ENCODE measurements at regions not wholly inside any gene's neighbourhood (a gene's known extent, or its start where the extent isn't known, plus 50 kb on each side); places are given as distances from the start of the nearest gene placed in this dataset.
"Not testable (repeated sequence)": the region's sequence is repeated elsewhere in the genome, so short reads cannot be mapped to it uniquely, and the experiment has no call there.

DNA sequence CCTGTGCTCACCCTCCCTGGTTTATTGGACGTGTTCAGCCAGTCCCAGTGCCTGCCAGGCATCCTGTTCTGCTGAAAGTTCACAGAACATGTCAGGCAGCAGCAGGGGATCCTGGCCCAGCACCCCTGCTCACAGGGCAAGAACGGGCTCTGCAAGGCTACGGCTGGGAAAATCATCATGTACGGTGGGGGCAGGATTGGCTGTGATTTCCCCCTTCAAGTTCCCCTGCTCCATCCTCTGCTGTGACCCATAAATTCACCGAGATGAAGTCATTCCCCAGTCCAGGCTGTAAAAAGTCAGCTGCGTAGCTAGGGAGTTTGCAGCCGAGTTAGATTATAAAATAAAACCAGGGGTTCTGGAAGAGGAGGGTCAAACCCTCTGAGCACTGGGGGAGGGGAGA is 484.1 kb upstream of the ZMIZ1 start:
- no peak for DNase-seq (ENCODE audit: low read depth in 2 of 2)

DNA sequence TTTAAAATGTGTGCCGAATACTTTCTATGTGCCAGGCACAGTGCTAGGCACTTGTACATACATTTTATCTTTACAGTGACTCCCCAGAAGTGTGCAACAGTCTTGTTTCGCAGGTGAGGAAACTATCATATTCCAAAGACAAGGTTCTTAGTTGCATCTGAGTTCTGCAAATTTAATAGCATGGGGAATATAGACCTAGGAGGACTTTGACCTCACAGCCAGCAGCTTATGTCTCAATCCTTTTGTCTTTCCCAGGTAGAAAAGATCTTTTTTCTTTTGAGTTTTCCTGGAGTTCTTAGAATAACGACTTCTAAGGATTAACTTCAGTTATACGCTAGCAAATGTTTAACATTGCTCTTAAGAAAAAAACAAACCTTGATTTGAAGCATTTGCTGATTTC is 482.8 kb upstream of the ZMIZ1 start:
- DNase-seq (ENCODE audit: low read depth in 2 of 2), result no peak

DNA sequence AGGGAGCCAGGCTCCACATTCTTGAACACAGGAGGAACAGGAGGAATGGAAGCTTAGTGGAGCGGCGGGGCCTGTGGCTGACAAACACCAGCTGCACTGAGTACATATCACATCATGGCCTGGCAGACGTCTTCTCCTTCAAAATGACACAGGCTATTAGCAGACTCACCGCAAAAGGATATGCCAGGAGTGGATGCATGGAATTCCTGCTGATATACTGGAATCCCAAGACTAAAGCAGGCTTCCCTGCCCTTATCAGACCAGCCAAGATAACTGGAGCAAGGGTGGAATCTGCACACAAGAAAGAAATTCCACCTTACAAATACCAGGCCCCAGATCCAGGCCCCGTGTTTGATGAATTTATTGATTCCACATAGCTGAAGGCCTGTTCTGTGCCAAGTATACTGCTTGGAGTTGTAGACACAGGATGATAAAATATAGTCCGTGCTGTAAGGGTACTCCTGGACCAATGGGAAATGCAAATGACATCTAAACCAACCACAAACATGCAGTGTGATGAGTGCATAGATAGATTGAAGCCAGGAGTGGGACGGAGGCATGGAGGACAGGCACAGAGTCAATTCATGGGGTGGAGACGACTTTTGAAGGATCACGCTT is 480.5 kb upstream of the ZMIZ1 start:
- no peak for DNase-seq (ENCODE audit: low read depth in 2 of 2)

DNA sequence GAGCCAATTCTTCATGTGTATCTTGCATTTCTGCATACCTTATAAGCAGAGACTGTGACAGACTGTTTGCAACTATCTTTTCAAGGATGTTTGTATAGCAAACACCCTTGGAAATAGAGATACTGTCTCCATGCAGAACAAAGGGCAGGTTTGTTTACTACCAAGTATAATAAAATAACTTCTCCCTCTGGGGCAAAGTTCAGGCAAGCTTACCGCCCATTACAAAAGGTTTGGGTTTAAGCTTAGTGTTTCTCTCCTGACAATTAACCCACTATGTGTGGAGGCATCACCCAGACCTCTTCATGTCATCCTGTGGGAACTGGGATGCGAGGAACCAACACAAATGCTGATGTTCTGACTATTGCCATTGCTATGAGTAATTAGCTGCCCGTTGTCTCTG is 479.1 kb upstream of the ZMIZ1 start:
- no peak for DNase-seq (ENCODE audit: low read depth in 2 of 2)

DNA sequence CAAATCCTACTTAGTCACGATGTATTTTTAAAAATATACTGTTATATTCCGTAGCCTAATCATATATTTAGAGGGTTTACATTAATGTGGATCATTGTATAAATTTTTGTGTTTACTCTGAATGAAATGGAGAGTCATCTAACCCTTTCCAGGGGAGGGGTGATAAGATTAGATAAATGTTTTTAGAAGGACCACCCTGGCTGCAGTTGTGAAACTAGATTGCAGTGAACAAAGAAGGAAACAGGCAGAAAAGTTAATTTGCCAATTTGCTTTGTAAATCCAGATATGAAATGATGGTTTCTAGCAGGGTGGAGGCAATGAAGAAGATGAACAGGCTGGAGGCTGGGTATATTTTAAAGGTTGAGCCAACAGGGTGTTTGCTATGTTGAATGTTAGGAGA is 477.7 kb upstream of the ZMIZ1 start:
- no peak for DNase-seq (ENCODE audit: low read depth in 2 of 2)

DNA sequence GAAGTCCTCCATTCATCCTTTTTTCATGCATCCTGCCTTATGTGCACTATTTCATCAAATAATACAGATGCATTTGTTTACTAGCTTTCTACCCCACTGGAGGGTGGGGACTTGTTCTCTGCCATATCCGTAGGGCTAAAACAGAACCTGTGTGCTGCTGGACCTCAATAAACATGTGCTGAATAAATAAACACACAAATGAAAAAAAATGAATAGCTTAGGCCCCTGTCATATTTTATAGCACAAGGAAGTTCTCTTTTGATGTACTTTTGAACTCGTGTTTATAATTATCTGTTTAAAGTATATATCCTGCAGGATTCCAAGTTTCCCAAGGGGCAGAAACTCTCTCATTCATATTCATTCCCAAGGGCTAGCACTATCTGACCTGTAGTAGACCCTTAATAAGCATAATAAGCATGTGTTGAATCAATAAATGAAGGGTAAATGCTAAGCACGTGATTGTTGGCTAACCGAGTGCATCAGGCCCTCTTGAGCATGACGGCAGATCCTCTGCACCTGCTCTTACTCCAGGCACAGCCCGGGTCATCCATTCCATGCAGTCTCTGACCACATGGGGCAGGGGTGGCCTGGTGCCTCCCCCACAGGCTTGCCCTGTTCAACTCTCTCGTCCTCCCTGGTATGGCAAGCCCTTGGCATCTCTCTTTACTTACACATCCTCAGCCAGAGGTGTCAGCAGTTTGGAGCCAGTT is 474.1 kb upstream of the ZMIZ1 start:
- DNase-seq (ENCODE audit: low read depth in 2 of 2), result no peak

DNA sequence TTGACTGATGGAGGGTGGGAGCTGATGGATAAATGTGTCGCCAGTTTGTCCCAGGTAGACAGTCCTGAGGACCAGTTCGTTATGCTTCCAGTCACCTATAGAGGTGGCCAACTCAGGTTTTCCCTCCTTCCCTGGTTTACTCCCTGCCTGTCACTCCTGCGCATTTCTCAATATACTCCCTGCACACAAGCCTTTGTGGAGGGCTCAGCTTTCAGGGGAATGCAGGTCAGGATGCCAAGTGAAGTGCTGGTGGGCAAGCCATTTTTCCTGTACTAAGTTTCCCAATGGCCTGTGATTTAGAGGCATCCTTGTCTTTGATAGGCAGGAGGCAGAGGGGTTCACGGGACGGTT is 473.5 kb upstream of the ZMIZ1 start:
- no peak for DNase-seq (ENCODE audit: low read depth in 2 of 2)

DNA sequence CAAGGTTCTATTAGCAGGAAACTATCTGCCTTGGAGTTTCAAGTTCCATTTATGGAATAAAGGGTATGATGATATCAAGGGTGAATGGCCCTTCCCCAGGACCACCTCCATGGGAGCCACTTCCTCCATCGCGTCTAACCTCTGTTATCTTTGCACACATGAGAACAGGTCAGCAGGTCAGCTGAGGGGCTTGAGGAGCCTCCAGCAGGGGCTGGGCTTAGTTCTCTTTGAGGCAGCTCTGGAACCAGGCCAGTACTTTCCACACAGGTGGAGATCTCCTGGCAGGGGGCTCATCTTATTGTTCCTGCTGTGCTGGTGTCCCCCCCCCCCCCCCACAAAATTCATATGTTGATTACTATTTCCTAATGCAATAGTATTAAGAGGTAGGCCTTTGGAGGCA is 472.2 kb upstream of the ZMIZ1 start:
- DNase-seq (ENCODE audit: low read depth in 2 of 2), result no peak

DNA sequence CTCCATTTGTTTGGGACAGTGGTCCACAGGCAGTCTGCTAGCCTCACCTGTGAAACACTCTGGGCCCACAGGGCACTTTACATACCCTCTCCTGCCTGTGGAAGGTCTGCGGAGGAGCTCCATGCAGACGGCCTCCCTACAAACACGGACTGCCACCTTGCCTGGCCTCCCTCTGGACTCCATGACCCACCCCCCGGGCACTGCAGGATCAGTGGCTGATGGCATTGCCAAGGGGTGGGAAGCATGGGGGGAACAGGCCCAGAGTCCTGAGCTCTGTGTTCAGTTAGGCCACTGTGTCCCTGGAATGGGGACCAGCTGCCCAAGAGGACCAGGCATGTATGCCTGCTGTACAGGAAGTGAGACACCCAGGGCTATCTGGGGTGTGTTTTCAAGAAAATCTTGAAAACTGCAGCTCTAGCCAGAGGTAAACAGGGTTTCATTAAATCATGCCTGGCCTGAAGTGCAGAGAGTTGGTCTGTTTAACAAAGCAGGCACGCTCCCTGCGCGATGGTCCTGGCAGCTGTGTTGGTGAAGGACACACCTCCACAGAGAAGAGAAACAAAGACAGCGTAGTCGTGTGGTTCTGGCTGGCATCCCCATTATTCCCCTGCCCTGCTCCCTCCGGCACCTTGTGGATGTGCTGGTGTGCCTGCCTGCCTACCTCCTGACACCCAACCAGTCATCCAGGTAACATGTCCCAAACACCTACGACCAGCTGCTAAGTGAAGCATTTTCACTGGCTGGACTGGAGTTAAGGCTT is 470.8 kb upstream of the ZMIZ1 start:
- no peak for DNase-seq (ENCODE audit: low read depth in 2 of 2)

DNA sequence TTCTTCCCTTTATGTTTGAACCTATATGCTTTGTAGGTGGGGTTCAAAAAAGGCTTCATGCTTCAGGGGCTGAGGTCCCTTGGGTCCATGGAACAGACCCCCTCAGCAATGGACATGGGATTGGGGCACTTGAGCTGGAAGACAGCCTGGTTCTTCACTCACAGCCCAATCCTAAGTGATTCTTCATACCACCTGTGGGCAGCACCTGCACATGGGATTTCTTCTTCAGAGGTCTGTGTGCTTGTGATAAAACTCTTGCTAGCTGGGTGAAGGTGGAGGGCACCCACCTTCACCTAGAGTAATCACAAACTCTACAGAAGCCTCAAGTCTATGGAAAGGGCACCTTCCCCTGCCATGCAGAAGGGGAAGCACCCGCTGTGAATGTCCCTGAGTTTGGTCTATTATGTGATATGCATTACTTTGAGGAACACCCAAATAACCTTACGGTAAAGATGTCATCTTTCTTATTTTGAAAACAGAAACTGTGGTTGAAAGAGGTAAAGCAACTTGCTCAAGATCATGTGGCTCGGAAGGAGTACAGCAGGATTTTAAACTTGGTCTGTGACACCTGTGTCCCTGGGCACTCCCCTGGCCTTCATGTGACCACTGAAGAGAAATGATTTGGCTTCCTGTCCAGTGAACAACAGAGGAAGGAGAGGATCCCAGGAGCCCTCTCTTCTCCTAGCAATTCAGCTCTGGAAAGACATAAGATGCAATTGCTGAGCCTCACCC is 469.5 kb upstream of the ZMIZ1 start:
- no peak for DNase-seq (ENCODE audit: low read depth in 2 of 2)

DNA sequence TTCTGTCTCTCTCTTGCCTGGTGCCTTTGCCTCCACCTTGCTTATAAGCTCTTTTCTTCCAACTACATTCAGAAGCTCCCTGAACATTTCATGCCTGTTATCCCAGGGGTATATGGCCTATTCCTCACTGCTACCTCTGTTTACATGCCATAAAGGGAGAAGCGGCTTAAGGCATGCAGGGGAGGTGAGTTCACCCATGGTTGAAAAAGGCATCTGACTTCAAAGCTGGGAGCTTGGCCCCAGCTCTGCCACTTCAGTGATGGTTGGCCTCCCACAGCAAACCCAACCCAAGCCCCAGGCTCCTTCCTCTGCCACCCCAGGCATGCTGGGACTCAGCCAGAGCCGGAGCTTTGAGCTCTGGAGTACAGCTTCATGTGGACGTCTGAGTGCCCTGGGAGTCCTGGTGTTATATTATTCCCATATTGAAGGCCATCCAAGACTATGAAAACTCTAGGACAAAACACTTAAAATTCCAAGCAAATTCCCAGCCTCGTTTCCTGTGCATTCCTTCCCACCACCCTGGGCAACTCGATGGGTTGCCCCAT is 468.6 kb upstream of the ZMIZ1 start:
- no peak for DNase-seq (ENCODE audit: low read depth in 2 of 2)

DNA sequence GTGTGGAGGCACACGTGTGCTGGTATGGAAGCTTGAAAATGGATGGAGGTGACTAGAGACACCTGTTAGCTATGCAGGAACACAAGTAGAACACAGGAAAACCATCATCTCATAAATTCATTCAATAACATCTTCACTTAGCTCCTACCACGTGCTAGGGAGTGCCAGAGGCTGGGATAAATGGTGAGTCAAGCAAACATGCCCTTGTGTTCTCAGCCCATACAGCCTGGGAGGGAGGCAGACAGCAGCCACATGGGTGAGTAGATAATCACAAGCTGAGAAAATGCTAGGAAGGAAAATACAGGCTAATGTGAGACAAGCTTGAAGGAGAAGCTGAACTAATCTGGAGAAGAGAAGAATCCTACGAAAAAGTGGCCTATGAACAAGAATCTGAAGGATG is 468.0 kb upstream of the ZMIZ1 start:
- DNase-seq (ENCODE audit: low read depth in 2 of 2), result no peak

DNA sequence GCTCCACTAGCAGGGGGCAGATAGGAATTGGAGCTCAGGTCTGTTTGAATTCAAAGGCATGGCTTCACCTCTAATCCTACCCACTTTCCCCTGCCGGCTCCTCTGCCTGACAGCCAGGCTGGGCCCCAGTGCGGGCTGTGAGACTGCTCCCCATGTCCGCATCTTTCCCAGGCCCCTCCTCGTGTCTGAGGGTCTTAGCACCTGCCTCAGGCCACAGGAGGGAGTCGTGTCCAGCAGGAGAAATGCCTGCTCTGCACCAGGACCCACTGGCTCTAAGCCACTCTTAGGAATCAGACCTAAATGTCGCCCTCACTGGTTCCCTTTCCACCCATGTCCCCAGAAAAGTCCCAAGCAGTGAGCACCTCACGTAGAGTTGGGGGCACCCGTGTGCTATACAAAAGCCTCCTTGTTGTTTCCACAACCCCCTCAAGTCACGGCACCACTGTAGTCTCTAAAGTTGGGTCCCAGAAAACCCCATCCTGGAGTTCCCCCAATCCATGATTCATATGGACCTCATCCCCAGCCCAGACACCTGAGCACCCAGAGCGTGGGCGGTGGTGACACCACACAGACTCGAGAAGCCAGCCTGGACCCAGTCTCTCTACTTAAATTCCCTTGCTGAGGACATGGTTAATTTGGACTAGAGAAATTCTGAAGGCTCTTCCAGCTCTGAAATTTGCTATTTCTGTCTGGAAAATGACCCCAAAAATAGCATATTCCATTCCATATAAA is 466.4 kb upstream of the ZMIZ1 start:
- DNase-seq (ENCODE audit: low read depth in 2 of 2), result no peak

DNA sequence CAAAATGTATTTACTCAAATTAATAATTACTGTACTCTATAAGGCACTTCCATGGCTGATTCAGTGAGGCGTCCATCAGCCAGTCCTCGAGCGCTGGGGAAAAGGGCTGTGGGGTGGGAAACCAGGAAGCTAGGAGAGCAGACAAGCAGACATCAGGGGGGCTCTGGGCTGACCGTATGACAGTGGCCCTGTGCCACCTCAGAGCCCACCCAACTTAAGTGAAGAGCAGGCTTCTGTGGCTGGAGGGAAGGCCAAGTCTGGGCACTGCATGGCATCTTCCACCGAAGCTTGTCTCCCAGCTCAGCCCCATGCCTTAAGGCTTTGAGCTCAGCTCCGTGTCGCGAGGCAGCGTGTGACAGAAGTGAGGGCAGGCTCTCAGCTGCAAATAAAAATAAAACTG is 464.5 kb upstream of the ZMIZ1 start:
- DNase-seq (ENCODE audit: low read depth in 2 of 2), result no peak

DNA sequence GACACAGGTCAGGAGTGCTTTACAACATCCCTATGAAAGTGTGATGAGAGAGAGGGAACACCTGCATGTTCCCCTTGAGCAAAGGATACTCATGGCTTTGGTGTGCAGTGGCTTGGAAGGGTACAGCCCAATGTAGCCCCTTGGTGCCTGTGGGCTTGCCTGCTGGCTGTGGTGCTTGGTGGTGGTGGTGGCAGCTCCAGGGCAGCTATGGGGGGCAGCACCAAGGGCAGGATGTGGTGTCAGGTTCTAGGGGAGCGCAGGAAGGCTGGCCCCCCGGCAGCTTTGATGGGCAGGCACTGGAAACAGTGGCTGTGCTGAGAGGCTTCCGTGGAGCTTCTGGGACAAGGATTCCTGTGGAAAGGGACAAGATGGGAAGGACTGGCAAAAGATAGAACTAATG is 464.0 kb upstream of the ZMIZ1 start:
- no peak for DNase-seq (ENCODE audit: low read depth in 2 of 2)

DNA sequence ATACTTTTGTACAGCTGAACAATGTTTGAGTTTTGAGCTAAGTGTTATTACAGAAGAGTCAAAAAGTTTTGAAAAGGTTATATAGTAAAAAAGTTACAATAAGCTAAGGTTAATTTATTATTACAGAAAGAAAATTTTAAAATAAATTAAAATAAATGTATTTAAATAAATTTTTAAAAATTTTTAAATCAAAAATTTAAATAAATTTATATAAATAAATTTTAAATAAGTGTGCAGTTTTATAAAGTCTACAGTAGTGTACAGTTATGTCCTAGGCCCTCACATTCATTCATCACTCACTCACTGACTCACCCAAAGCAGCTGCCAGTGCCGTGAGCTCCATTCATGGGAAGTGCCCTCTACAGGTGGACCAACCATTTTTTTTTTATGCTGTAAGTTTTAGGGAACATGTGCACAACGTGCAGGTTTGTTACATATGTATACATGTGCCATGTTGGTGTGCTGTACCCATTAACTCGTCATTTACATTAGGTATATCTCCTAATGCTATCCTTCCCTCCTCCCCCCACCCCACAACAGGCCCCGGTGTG is 462.9 kb upstream of the ZMIZ1 start:
- DNase-seq (ENCODE audit: low read depth in 2 of 2), result no peak

DNA sequence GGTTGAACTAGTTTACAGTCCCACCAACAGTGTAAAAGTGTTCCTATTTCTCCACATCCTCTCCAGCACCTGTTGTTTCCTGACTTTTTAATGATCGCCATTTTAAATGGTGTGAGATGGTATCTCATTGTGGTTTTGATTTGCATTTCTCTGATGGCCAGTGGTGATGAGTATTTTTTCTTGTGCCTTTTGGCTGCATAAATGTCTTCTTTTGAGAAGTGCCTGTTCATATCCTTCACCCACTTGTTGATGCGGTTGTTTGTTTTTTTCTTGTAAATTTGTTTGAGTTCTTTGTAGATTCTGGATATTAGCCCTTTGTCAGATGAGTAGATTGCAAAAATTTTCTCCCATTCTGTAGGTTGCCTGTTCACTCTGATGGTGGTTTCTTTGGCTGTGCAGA is 462.0 kb upstream of the ZMIZ1 start:
- DNase-seq (ENCODE audit: low read depth in 2 of 2), result not testable (repeated sequence)

DNA sequence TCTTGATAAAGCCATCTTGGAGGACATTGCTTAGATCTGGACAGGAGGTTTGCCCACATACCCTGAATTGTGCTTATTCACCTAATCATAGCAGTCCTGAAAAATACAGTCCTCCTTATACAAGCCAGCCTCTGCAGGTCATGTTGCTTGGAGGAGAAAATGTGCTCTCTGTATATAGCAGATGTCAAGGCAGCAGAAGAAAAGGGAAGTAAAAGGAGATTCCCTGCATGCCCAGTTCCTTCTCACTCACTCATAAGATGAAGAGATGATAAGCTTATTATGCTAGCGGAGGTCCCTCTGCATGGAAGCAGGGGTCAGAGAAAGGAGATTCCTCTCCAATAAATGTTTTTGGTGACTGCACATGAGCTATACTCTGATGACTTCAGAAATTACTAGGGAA is 458.8 kb upstream of the ZMIZ1 start:
- DNase-seq (ENCODE audit: low read depth in 2 of 2), result no peak

DNA sequence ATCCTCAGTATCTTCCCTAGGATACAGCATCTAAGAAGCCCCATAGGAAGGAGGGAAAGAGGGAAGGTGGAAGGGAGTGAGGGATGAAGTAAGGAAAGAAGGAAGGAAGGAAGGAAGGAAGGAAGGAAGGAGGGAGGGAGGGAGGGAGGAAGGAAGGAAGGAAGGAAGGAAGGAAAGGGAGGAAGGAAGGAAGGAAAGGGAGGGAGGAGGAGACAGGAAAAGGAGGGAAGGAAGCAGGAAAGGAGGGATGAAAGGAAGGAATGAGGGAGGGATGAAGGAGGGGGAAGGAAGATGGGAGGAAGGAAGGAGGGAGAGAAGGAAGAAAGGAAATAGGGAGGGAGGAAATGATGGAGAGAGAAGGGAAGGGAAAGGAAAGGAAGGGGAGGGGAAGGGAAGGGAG is 455.6 kb upstream of the ZMIZ1 start:
- no peak for DNase-seq (ENCODE audit: low read depth in 2 of 2)

DNA sequence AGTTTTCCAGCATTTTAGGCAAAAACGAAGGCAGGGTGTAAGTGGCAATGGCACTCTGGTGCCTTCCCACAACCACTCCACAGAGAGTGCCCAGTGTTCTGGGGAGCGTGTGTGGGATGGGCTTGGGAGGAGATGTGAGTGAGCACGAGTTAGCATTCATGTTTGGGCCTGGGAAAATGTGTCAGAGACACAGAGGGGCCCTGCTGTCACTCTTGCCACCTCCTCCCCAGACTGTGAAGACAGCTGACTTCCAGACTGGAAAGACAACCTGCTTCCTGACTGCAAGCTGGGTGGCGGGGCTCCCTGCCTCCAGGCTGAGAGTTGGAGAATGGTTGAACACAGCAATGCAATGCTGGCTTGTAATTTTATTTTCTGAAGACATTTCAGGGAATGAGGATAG is 454.5 kb upstream of the ZMIZ1 start:
- DNase-seq (ENCODE audit: low read depth in 2 of 2), result no peak

DNA sequence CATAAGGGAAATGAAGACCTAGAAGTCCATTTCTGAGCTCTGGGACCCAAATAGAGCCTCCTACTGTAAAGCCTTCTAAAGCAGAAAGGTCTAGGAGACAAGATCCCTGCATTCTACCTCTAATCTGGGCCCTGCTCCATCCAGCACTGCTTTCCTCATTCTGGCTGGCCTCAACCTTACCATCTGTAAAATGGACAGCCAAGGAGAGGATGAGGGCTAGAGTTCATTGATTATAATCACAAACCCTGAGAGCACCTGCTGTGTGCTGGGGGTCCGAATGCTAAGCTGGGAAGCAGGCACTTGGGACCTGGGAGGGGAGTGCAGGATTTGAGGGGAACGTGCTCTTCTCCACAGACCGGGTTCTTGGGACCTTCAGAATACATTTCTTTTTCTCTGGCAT is 454.0 kb upstream of the ZMIZ1 start:
- no peak for DNase-seq (ENCODE audit: low read depth in 2 of 2)
